ENCODE measurements at regions not wholly inside any gene's neighbourhood (a gene's known extent, or its start where the extent isn't known, plus 50 kb on each side); places are given as distances from the start of the nearest gene placed in this dataset.

- TF ChIP-seq CTCF (conservative IDR thresholded peaks at IDR 0.05) (peak; percentile 79), ZFX (IDR thresholded peaks at IDR 0.05) (no peak)
Observed at GRCh38 chrX:9312922-9313867, 151.7 kb upstream of the TBL1X start.

All from C4-2B (cell line).